OCI-LY3 (cell line): ENCODE measurements at regions not wholly inside any gene's neighbourhood (a gene's known extent, or its start where the extent isn't known, plus 50 kb on each side); places are given as distances from the start of the nearest gene placed in this dataset.

Source experiments
- EZH2phosphoT487 ChIP-seq: fragments of 200-600 bp; shearing (Covaris generic); IDR thresholded peaks from 2 replicates; pipeline ENCODE4 v1.6.1; 2018; ENCODE audit warnings: antibody characterized with exemption, mixed run types, low read depth
- TF ChIP-seq, protein P1 (sequence below): fragments of 200-600, 300-600 bp; sonication (generic); IDR thresholded peaks from 2 replicates; pipeline ENCODE4 v1.5.1; 2014; ENCODE audit warnings: antibody characterized with exemption, low read length, low read depth

DNA sequence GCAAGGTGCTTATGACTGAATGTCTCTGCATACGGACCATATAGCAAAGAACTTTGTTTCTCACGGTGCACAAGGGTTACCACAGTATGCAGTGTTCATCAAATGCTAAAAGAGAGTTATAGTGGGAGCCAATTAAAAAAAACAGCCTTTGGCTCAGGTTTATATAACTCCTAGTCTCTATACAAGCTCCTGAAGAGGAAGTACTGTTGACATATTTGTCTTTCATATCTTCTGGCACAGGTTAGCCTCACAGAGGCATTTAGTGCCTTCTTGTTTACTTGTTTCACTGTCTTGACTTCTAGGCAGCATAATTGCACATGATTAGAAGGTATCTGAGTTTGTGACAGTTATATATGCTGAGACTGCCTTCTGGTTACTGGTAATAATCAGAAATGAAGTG, 158.8 kb upstream of the FAM47C start:
- no peak for TF ChIP-seq EZH2phosphoT487
- TF ChIP-seq, protein P1, sequence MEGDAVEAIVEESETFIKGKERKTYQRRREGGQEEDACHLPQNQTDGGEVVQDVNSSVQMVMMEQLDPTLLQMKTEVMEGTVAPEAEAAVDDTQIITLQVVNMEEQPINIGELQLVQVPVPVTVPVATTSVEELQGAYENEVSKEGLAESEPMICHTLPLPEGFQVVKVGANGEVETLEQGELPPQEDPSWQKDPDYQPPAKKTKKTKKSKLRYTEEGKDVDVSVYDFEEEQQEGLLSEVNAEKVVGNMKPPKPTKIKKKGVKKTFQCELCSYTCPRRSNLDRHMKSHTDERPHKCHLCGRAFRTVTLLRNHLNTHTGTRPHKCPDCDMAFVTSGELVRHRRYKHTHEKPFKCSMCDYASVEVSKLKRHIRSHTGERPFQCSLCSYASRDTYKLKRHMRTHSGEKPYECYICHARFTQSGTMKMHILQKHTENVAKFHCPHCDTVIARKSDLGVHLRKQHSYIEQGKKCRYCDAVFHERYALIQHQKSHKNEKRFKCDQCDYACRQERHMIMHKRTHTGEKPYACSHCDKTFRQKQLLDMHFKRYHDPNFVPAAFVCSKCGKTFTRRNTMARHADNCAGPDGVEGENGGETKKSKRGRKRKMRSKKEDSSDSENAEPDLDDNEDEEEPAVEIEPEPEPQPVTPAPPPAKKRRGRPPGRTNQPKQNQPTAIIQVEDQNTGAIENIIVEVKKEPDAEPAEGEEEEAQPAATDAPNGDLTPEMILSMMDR, result no peak
